KOPT-K1 (cell line): ENCODE measurements at regions not wholly inside any gene's neighbourhood (a gene's known extent, or its start where the extent isn't known, plus 50 kb on each side); places are given as distances from the start of the nearest gene placed in this dataset.
"Not testable (repeated sequence)": the region's sequence is repeated elsewhere in the genome, so short reads cannot be mapped to it uniquely, and the experiment has no call there.

Experiments used
- H3K27ac ChIP-seq: fragments of 200-600 bp; sonication (generic); 2 replicates; pipeline ENCODE4 v1.5.1; 2016; ENCODE audit warnings: antibody characterized with exemption, mild to moderate bottlenecking, low read depth, low read length; ENCODE audit not compliant: poor library complexity, severe bottlenecking
- H3K36me3 ChIP-seq: fragments of 200-600 bp; sonication (generic); 2 replicates; pipeline ENCODE4 v1.5.1; 2017; ENCODE audit warnings: antibody characterized with exemption, mild to moderate bottlenecking, low read length, moderate library complexity; ENCODE audit not compliant: insufficient read depth
- H3K9me3 ChIP-seq: fragments of 200-600 bp; sonication (generic); 2 replicates; pipeline ENCODE4 v1.5.1; 2017; ENCODE audit warnings: antibody characterized with exemption, low read length, mild to moderate bottlenecking; ENCODE audit not compliant: insufficient read depth, poor library complexity, severe bottlenecking

GRCh38 chr7:81887098-81888090 lies 117.5 kb upstream of the HGF start:
- H3K27ac ChIP-seq, result peak overlapping the region; percentile 5
- no peaks in the 10 kb centered on the region for H3K9me3 ChIP-seq
- H3K36me3 ChIP-seq, result no peaks in the 10 kb centered on the region

- H3K27ac ChIP-seq, result no peak overlapping the region
- no peaks in the 10 kb centered on the region for H3K9me3 ChIP-seq
- no peaks in the 10 kb centered on the region for H3K36me3 ChIP-seq
Measured at GRCh38 chr7:81886211-81886764, 116.4 kb upstream of the HGF start.

DNA sequence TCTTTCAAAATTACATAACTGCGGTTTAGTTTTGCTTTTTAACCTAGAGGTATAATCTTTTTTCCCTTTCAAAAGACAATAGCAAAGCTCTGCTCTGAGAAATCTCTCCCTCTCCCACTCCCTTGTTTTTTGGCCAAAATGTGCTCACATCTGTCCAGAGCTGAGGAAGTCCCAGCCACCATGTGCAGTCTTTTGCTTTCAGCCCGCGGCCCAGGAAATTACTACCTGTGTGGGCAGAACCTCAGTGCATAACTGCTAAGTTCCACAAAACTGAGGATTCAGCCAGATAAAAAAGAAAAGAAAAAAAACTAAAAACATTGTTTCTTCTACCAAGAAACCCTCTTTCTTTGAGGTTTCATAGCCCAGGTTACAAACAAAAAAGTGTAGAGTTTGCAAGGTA lies 115.0 kb upstream of the HGF start:
- Histone ChIP-seq H3K9me3 (no peaks in the 10 kb centered on the region), H3K27ac (no peak overlapping the region), H3K36me3 (no peaks in the 10 kb centered on the region)

DNA sequence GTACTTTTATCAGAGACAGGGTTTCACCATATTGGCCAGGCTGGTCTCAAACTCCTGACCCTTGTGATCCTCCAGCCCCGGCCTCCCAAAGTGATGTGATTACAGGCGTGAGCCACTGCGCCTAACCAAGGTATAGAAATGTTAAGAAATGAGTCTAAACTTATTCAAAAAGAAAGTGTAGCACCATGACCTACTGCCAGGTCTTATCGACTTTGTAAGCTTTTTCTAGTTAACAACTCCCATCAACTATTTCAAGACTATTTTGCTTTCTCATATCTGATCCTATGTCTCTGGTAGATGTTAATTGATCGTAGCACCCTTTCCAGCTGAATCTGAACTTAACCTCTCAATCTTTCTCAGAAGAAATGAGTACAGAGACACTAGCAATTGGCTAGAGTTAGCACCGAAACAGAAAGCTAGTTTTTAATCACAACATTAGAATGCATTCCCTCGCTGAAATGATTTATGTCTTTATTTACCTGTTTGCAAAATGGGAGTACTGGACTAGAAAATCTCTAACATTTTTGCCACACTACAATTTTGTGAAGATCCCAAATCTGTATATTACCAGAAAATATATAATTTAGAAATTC lies 114.0 kb upstream of the HGF start:
- H3K36me3 ChIP-seq, result no peaks in the 10 kb centered on the region
- H3K9me3 ChIP-seq, result no peaks in the 10 kb centered on the region
- H3K27ac ChIP-seq, result no peak overlapping the region

GRCh38 chr7:81882086-81882485 lies 112.2 kb upstream of the HGF start:
- Histone ChIP-seq H3K27ac (no peak overlapping the region), H3K9me3 (no peaks in the 10 kb centered on the region), H3K36me3 (no peaks in the 10 kb centered on the region)

GRCh38 chr7:81877890-81878289 lies 108.0 kb upstream of the HGF start:
- H3K9me3 ChIP-seq, result no peaks in the 10 kb centered on the region
- no peaks in the 10 kb centered on the region for H3K36me3 ChIP-seq
- H3K27ac ChIP-seq, result no peak overlapping the region

DNA sequence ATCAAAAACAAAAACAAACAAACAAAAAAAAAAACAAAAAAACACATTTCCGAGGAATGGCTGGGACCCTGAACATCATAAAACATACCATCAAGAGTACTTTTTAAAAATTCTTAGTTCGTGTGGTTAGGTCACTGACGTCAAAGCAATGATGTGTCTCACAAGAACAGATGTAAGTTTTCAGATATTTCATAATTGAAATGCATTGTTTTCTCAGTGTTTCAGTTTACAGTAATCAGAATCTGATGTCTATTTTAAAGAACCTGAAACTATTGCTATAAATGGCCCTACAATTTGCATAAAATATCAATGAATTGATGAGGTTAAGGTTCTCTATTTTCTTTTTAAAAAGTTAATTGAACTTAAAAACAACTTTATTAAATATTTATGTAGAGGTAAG lies 103.7 kb upstream of the HGF start:
- H3K9me3 ChIP-seq, result no peaks in the 10 kb centered on the region
- H3K36me3 ChIP-seq, result no peaks in the 10 kb centered on the region
- no peak overlapping the region for H3K27ac ChIP-seq

GRCh38 chr7:81871606-81872265 lies 101.9 kb upstream of the HGF start:
- no peak overlapping the region for H3K27ac ChIP-seq
- no peaks in the 10 kb centered on the region for H3K9me3 ChIP-seq
- H3K36me3 ChIP-seq, result no peaks in the 10 kb centered on the region

DNA sequence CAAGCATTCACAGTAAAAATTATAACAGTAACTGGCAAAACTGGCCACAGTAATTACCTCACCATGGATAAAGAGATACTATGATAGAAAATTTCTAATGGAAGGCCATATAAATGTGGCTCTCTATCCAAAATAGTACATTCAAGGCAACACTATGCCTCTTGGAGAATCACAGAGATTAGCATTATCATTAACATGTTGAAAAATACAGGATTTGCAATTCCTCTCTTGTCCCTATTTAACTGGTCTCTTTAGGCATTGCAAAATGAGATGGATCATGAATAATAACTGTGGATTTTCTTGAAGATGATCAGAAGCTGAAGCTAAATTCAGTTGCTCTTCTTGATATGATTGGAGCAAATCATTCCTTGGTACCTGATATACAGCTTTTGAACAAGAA lies 100.8 kb upstream of the HGF start:
- Histone ChIP-seq H3K27ac (no peak overlapping the region), H3K9me3 (no peaks in the 10 kb centered on the region), H3K36me3 (no peaks in the 10 kb centered on the region)

- no peak overlapping the region for H3K27ac ChIP-seq
- no peaks in the 10 kb centered on the region for H3K36me3 ChIP-seq
- H3K9me3 ChIP-seq, result no peaks in the 10 kb centered on the region
Measured at GRCh38 chr7:81869670-81870069, 99.8 kb upstream of the HGF start.

GRCh38 chr7:81865754-81866153 lies 95.9 kb upstream of the HGF start:
- no peak overlapping the region for H3K27ac ChIP-seq
- no peaks in the 10 kb centered on the region for H3K9me3 ChIP-seq
- no peaks in the 10 kb centered on the region for H3K36me3 ChIP-seq

DNA sequence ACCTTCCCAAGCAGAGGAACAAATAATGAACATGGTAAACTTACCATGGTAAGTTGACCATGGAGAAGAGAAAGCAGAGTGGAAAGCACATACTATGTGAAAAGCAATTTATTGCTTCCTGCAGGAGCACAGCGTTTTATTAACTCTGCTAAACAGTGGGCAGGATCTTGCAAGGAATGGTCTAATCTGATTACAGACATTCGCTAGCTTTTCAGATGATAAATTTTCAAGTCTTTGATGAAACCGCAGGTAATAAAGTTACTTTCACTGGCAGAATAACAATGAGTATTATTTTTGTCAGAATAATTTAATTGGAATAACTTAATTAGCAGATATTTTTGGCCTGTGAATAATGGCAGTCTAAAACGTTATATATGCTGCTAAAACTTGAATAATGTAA lies 89.6 kb upstream of the HGF start:
- no peaks in the 10 kb centered on the region for H3K9me3 ChIP-seq
- H3K36me3 ChIP-seq, result no peaks in the 10 kb centered on the region
- H3K27ac ChIP-seq, result no peak overlapping the region

- not testable (repeated sequence) for H3K9me3 ChIP-seq, H3K27ac ChIP-seq, H3K36me3 ChIP-seq
Measured at GRCh38 chr7:81858820-81859219, 89.0 kb upstream of the HGF start.

DNA sequence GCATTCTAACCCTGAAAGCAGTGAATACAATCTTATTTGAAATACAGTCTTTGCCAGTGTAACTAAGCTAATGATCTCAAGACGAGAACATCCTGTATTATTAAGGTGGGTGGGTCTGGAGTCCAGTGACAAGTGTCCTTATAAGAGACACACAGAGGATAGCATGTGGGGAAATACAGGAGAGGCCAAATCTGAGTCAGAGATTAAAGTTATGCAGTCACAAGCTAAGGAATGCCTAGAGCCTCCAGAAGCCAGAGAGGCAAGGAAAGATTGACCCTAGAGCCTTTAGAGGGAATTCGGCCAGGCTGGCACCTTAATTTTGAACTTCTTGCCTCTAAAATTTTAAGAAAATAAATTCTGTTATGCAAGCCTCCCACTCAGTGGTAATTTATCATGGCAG lies 87.5 kb upstream of the HGF start:
- Histone ChIP-seq H3K9me3 (no peaks in the 10 kb centered on the region), H3K36me3 (no peaks in the 10 kb centered on the region), H3K27ac (no peak overlapping the region)

DNA sequence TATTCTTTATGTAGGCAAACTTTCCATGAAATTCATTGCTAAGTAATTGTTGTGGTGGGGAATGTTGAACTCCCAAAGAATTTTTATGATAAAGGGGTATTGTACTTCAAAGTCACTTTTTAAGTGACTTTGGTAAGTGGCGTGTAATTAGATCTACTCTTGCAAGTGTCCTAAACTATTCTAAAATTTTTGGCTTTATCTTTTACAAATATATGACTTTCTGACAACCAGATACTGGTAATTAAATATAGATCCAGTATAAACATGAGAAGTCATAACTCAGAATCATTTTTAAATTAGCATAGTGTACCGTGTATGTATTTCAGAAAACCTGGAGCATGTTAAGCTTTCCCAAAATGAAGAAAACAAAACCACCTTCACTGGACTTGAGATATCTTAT lies 84.7 kb upstream of the HGF start:
- Histone ChIP-seq H3K27ac (no peak overlapping the region), H3K36me3 (no peaks in the 10 kb centered on the region), H3K9me3 (no peaks in the 10 kb centered on the region)
